Karpas-422 (cell line): ENCODE measurements at regions not wholly inside any gene's neighbourhood (a gene's known extent, or its start where the extent isn't known, plus 50 kb on each side); places are given as distances from the start of the nearest gene placed in this dataset.
"Not testable (repeated sequence)": the region's sequence is repeated elsewhere in the genome, so short reads cannot be mapped to it uniquely, and the experiment has no call there.

Experiments used
- DNase-seq: peaks from one replicate; pipeline ENCODE4 v3.0.0-alpha.2; 2015
- H2AFZ ChIP-seq: fragments of 200-600 bp; sonication (generic); 2 replicates; pipeline ENCODE4 v1.6.1; 2014; ENCODE audit warnings: antibody characterized with exemption, low read length, mixed read lengths
- H3K27ac ChIP-seq: fragments of 200-600 bp; sonication (generic); 2 replicates; pipeline ENCODE4 v1.5.1; 2014; ENCODE audit warnings: mild to moderate bottlenecking, low read length, moderate library complexity
- H3K27me3 ChIP-seq: fragments of 200-600 bp; sonication (generic); 2 replicates; pipeline ENCODE4 v1.6.1; 2014; ENCODE audit warnings: low read length, mixed read lengths
- H3K36me3 ChIP-seq: fragments of 200-600 bp; sonication (generic); 2 replicates; pipeline ENCODE4 v1.6.1; 2014; ENCODE audit warnings: low read length, mixed read lengths; ENCODE audit not compliant: insufficient read depth
- H3K4me1 ChIP-seq: fragments of 200-600 bp; sonication (generic); 2 replicates; pipeline ENCODE4 v1.6.1; 2014; ENCODE audit warnings: mild to moderate bottlenecking, low read length, mixed read lengths
- H3K4me2 ChIP-seq: fragments of 200-600 bp; sonication (generic); 2 replicates; pipeline ENCODE4 v1.6.1; 2014; ENCODE audit warnings: low read length, low read depth, mild to moderate bottlenecking; ENCODE audit not compliant: poor library complexity, severe bottlenecking
- H3K4me3 ChIP-seq: fragments of 200-600 bp; sonication (generic); 2 replicates; pipeline ENCODE4 v1.5.1; 2014; ENCODE audit warnings: mild to moderate bottlenecking, antibody characterized with exemption, low read length, mixed read lengths
- H3K79me2 ChIP-seq: fragments of 200-600 bp; sonication (generic); 2 replicates; pipeline ENCODE4 v1.6.1; 2014; ENCODE audit warnings: mild to moderate bottlenecking, low read length, mixed read lengths
- H3K9ac ChIP-seq: fragments of 200-600 bp; sonication (generic); 2 replicates; pipeline ENCODE4 v1.6.0; 2014; ENCODE audit warnings: low read length
- H3K9me2 ChIP-seq: fragments of 200-600 bp; sonication (generic), shearing (Covaris generic); replicated peaks from 2 replicates; pipeline ENCODE4 v1.6.0; 2014; ENCODE audit warnings: mild to moderate bottlenecking, low read length, moderate library complexity; ENCODE audit not compliant: insufficient read depth
- H3K9me3 ChIP-seq: fragments of 300-700, 200-600 bp; sonication (generic); 2 replicates; pipeline ENCODE4 v1.6.1; 2014; ENCODE audit warnings: low read length, mixed read lengths
- H4K20me1 ChIP-seq: fragments of 200-600 bp; sonication (generic); 2 replicates; pipeline ENCODE4 v1.6.1; 2014; ENCODE audit warnings: mild to moderate bottlenecking, antibody characterized with exemption, low read length, low read depth; ENCODE audit not compliant: insufficient read depth

GRCh38 chr20:22732751-22733150, 148.4 kb upstream of the FOXA2 start:
- peak; percentile 61 for DNase-seq
- Histone ChIP-seq H3K79me2 (no peaks in the 10 kb centered on the region), H3K27me3 (no peaks in the 10 kb centered on the region), H3K9ac (no peak overlapping the region), H3K27ac (no peak overlapping the region), H3K4me1 (peaks cover 7% of the 10 kb centered on the region), H3K36me3 (no peaks in the 10 kb centered on the region), H3K4me3 (no peak overlapping the region), H2AFZ (no peak overlapping the region), H3K9me2 (no peaks in the 10 kb centered on the region), H3K9me3 (no peaks in the 10 kb centered on the region), H3K4me2 (no peak overlapping the region), H4K20me1 (no peaks in the 10 kb centered on the region)

DNA sequence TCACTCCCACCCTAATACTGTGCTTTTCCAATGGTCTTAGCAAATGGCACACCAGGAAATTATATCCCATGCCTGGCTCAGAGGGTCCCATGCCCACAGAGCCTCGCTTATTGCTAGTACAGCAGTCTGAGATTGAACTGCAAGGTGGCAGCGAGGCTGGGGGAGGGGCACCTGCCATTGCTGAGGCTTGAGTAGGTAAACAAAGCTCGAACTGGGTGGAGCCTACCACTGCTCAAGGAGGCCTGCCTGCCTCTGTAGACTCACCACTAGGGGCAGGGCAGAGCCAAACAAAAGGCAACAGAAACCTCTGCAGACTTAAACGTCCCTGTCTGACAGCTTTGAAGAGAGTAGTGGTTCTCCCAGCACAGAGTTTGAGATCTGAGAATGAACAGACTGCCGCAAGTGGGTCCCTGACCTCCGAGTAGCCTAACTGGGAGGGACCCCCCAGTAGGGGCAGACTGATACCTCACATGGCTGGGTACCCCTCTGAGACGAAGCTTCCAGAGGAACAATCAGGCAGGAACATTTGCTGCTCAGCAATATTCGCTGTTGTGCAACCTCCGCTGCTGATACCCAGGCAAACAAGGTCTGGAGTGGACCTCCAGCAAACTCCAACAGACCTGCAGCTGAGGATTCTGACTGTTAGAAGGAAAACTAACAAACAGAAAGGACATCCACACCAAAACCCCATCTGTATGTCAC, 150.7 kb upstream of the FOXA2 start:
- H3K4me1 ChIP-seq, H2AFZ ChIP-seq, H3K79me2 ChIP-seq, H3K9me2 ChIP-seq, H3K9me3 ChIP-seq, H3K27ac ChIP-seq, H3K9ac ChIP-seq, H3K4me3 ChIP-seq, H3K36me3 ChIP-seq, H3K27me3 ChIP-seq, H4K20me1 ChIP-seq: not testable (repeated sequence)
- peak overlapping the region; percentile 15 for H3K4me2 ChIP-seq
- DNase-seq: peak; percentile 81

DNA sequence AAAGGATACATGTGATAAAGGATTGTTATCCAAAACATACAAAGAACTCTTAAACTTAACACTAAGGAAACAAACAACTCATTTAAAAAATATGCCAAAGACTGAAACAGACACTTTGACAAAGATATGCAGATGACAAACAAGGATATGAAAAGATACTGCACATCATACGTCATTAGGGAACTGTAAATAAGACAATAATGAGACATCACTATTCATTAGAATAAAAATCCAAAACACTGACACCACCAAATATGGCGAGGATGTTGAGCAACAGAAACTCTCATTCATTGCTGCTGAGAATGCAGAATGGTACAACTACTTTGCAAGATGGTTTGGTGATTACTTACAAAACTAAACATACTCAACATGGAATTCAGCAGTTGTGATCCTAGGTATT, 156.5 kb upstream of the FOXA2 start:
- Histone ChIP-seq H4K20me1 (no peaks in the 10 kb centered on the region), H3K9me3 (no peaks in the 10 kb centered on the region), H3K4me3 (no peak overlapping the region), H3K36me3 (no peaks in the 10 kb centered on the region), H3K9ac (no peak overlapping the region), H3K27ac (no peak overlapping the region), H3K79me2 (no peaks in the 10 kb centered on the region), H3K4me2 (no peak overlapping the region), H3K4me1 (0 out of 2 replicates have a peak, but pooled peaks cover under 1% of the 10 kb centered on the region), H2AFZ (no peak overlapping the region), H3K27me3 (no peaks in the 10 kb centered on the region; the same call in 1 of the 2 replicates), H3K9me2 (no peaks in the 10 kb centered on the region)
- DNase-seq: no peak

DNA sequence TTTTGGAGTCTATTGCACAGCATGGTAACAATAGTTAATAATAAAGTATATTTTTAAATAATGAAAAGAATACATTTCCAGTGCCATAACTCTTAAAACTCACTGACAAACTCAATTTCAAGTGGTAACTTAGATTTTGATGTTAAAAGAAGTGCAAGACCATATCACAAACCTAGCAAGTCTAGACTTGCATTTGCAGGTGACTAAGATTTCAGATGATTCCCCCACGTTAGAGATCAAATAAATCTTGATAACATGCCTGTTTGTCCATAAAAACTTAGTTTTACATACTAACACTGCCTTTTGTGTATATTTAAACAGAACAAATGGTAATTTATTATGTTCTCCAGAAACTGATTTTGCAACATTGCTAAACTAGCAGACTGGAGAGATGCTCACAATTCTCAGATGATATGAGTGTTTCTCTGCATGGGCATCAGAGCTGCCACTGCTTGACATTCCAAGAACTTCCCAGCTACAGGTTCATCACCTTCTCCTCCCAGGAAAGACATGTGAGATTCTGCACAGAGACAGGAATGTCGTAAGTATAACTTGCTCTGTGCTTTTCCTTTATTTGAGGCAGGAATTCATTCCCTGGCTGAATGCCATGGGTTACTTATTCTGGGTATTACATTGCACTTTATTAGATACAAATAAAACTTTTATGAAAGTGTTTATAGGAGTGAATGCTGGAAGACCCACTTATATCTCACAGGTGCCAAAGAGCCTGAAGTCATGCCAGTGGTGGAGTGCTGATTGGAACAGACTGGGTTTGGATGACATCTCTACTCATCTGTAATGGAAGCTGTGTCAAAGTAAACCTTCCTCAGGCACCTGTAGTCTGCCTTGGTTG, 160.2 kb upstream of the FOXA2 start:
- no peak overlapping the region for H3K27ac ChIP-seq
- no peaks in the 10 kb centered on the region for H3K4me1 ChIP-seq
- H3K79me2 ChIP-seq: no peaks in the 10 kb centered on the region
- no peaks in the 10 kb centered on the region for H4K20me1 ChIP-seq
- H2AFZ ChIP-seq: no peak overlapping the region
- no peaks in the 10 kb centered on the region; the same call in 1 of the 2 replicates for H3K27me3 ChIP-seq
- no peaks in the 10 kb centered on the region for H3K36me3 ChIP-seq
- DNase-seq: no peak
- H3K4me3 ChIP-seq: no peak overlapping the region
- H3K9me3 ChIP-seq: no peaks in the 10 kb centered on the region
- no peak overlapping the region for H3K9ac ChIP-seq
- no peaks in the 10 kb centered on the region for H3K9me2 ChIP-seq
- no peak overlapping the region for H3K4me2 ChIP-seq

GRCh38 chr20:22745194-22745500, 160.8 kb upstream of the FOXA2 start:
- H3K4me1 ChIP-seq: no peaks in the 10 kb centered on the region
- DNase-seq: no peak
- no peak overlapping the region for H2AFZ ChIP-seq
- H3K9ac ChIP-seq: no peak overlapping the region
- H3K79me2 ChIP-seq: no peaks in the 10 kb centered on the region
- H3K27me3 ChIP-seq: no peaks in the 10 kb centered on the region; the same call in 1 of the 2 replicates
- no peaks in the 10 kb centered on the region for H3K9me2 ChIP-seq
- H3K27ac ChIP-seq: no peak overlapping the region
- H3K4me3 ChIP-seq: no peak overlapping the region
- no peaks in the 10 kb centered on the region for H4K20me1 ChIP-seq
- no peaks in the 10 kb centered on the region for H3K36me3 ChIP-seq
- no peak overlapping the region for H3K4me2 ChIP-seq
- no peaks in the 10 kb centered on the region for H3K9me3 ChIP-seq

- no peaks in the 10 kb centered on the region for H3K36me3 ChIP-seq
- H3K9me3 ChIP-seq: no peaks in the 10 kb centered on the region
- H3K4me3 ChIP-seq: no peak overlapping the region
- H2AFZ ChIP-seq: no peak overlapping the region
- H3K9ac ChIP-seq: no peak overlapping the region
- H3K27ac ChIP-seq: no peak overlapping the region
- no peaks in the 10 kb centered on the region for H4K20me1 ChIP-seq
- H3K4me1 ChIP-seq: no peaks in the 10 kb centered on the region; the same call in 1 of the 2 replicates
- no peak overlapping the region for H3K4me2 ChIP-seq
- no peaks in the 10 kb centered on the region for H3K79me2 ChIP-seq
- H3K27me3 ChIP-seq: no peaks in the 10 kb centered on the region; the same call in 1 of the 2 replicates
- H3K9me2 ChIP-seq: no peaks in the 10 kb centered on the region
- DNase-seq: no peak
These were observed 162.6 kb upstream of the FOXA2 start for GRCh38 chr20:22746957-22747356.

- Histone ChIP-seq H3K9me3 (no peaks in the 10 kb centered on the region), H4K20me1 (0 out of 2 replicates have a peak, but pooled peaks cover under 1% of the 10 kb centered on the region), H2AFZ (no peak overlapping the region), H3K79me2 (no peaks in the 10 kb centered on the region), H3K27ac (no peak overlapping the region), H3K4me3 (no peak overlapping the region), H3K4me1 (peaks cover 8% of the 10 kb centered on the region), H3K9me2 (no peaks in the 10 kb centered on the region), H3K27me3 (no peaks in the 10 kb centered on the region), H3K36me3 (no peaks in the 10 kb centered on the region), H3K9ac (no peak overlapping the region), H3K4me2 (no peak overlapping the region)
- peak; percentile 47 for DNase-seq
These were observed 168.0 kb upstream of the FOXA2 start for GRCh38 chr20:22752324-22752723.

DNA sequence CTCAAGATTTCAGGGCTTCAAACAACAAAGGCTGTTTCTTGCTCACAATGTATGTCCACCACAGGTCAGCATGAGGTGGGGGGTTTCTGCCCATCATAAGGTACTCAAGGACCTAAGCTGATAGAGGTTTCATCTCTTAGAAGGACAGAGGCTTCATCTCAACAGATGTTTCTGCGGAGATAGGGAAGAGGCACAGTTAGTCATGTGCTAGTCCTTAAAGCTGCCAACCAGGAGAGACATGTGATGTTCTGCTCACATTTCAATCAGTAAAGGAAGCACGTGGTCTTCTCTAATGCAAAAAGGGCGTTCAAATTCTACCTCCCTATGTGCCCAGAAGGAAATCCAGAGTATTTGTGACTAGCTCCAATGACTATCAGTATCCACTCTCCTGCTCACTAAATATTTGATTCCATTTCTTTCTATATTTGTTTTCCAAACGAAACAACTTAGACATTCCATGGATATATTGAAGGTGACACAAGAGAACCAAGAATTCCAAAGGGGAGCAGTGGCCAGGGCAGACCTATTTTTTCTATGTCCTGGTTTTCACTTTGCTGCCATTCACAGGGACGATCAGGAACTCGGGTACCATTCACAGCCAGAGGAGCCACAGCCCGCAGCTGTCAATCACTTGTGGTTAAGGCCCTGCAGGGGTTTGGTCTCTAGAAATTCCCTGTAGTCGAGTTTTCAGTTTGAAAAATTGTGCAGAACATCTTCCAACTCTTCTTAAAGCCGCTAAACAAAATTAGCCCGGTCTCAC, 173.2 kb upstream of the FOXA2 start:
- H3K4me3 ChIP-seq: no peak overlapping the region
- H3K79me2 ChIP-seq: no peaks in the 10 kb centered on the region
- no peak overlapping the region for H3K27ac ChIP-seq
- H2AFZ ChIP-seq: no peak overlapping the region
- H3K4me2 ChIP-seq: no peak overlapping the region
- H3K4me1 ChIP-seq: peaks cover 25% of the 10 kb centered on the region
- 0 out of 2 replicates have a peak, but pooled peaks cover 5% of the 10 kb centered on the region for H4K20me1 ChIP-seq
- H3K27me3 ChIP-seq: no peaks in the 10 kb centered on the region
- H3K9ac ChIP-seq: no peak overlapping the region
- no peaks in the 10 kb centered on the region for H3K9me3 ChIP-seq
- H3K36me3 ChIP-seq: no peaks in the 10 kb centered on the region
- no peak for DNase-seq
- no peaks in the 10 kb centered on the region for H3K9me2 ChIP-seq
